Tibial nerve (tissue), 4 donors: ENCODE measurements at regions not wholly inside any gene's neighbourhood (a gene's known extent, or its start where the extent isn't known, plus 50 kb on each side); places are given as distances from the start of the nearest gene placed in this dataset.

Source experiments
- EP300 ChIP-seq, 2 donors: sonication (generic); formaldehyde crosslinking; IDR thresholded peaks; one replicate each; pipeline ENCODE4 v1.6.1; 2017; ENCODE audit warnings: antibody characterized with exemption in 2 of 2, mild to moderate bottlenecking in 1 of 2
- POLR2A ChIP-seq, 2 donors: fragments of 450-650 bp; IDR thresholded peaks; one replicate each; pipeline ENCODE4 v1.6.1; 2017; ENCODE audit warnings: antibody characterized with exemption in 2 of 2, mild to moderate bottlenecking in 2 of 2, moderate library complexity in 2 of 2
- TF ChIP-seq, protein P1 (sequence below), 5 experiments: fragments of 200-600 bp in 3 of 5; fragments of 450-650 bp in 2 of 5; sonication (generic) in 3 of 5; IDR thresholded peaks; one replicate each; pipeline ENCODE4 v1.5.1; 2016 to 2019; ENCODE audit warnings: antibody characterized with exemption in 5 of 5, mild to moderate bottlenecking in 3 of 5, moderate library complexity in 2 of 5

DNA sequence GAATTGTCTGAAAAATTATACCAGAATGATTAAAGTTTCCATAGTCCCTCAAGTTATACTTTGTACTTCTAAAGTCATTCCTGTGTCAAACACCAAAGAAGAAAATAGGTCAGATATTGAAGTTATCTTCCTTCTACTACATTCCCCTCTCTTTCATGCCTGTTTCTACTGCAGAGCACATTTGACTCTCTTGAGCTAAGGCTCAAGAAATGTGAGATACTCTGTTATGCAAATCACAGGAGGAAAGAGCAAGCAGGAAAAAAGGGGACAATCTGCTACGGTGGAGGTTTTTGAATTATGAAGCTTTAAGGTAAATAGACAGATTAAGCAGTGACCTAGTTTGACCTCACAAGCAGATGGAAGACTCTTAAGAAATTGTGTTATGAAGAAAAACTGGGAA lies 198.9 kb upstream of the LDB2 start:
- TF ChIP-seq, protein P1, sequence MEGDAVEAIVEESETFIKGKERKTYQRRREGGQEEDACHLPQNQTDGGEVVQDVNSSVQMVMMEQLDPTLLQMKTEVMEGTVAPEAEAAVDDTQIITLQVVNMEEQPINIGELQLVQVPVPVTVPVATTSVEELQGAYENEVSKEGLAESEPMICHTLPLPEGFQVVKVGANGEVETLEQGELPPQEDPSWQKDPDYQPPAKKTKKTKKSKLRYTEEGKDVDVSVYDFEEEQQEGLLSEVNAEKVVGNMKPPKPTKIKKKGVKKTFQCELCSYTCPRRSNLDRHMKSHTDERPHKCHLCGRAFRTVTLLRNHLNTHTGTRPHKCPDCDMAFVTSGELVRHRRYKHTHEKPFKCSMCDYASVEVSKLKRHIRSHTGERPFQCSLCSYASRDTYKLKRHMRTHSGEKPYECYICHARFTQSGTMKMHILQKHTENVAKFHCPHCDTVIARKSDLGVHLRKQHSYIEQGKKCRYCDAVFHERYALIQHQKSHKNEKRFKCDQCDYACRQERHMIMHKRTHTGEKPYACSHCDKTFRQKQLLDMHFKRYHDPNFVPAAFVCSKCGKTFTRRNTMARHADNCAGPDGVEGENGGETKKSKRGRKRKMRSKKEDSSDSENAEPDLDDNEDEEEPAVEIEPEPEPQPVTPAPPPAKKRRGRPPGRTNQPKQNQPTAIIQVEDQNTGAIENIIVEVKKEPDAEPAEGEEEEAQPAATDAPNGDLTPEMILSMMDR (IDR thresholded peaks at IDR 0.05), result no peak
- TF ChIP-seq POLR2A (IDR thresholded peaks at IDR 0.05) (no peak), EP300 (IDR thresholded peaks at IDR 0.05) (no peak)
